IPS-15b (cell line): ENCODE measurements at regions not wholly inside any gene's neighbourhood (a gene's known extent, or its start where the extent isn't known, plus 50 kb on each side); places are given as distances from the start of the nearest gene placed in this dataset.

Experiments used
- H3K27me3 ChIP-seq: one replicate; pipeline ENCODE4 v1.6.1; 2013; ENCODE audit warnings: low read length; ENCODE audit not compliant: control insufficient read depth, insufficient read depth
- H3K36me3 ChIP-seq: one replicate; pipeline ENCODE4 v1.6.1; 2013; ENCODE audit warnings: low read length; ENCODE audit not compliant: control insufficient read depth, insufficient read depth
- H3K4me1 ChIP-seq: one replicate; pipeline ENCODE4 v1.6.1; 2013; ENCODE audit warnings: mild to moderate bottlenecking, low read length; ENCODE audit not compliant: control insufficient read depth, insufficient read depth
- H3K4me3 ChIP-seq: one replicate; pipeline ENCODE4 v1.5.1; 2013; ENCODE audit warnings: low read depth, low read length
- H3K9ac ChIP-seq: one replicate; pipeline ENCODE4 v1.6.1; 2013; ENCODE audit warnings: low read depth, mild to moderate bottlenecking, low read length
- H3K9me3 ChIP-seq: one replicate; pipeline ENCODE4 v1.6.1; 2013; ENCODE audit warnings: mild to moderate bottlenecking, low read length; ENCODE audit not compliant: control insufficient read depth, insufficient read depth

- H3K9me3 ChIP-seq = no peaks in the 10 kb centered on the region
- H3K4me1 ChIP-seq = no peaks in the 10 kb centered on the region
- H3K27me3 ChIP-seq = peaks cover 7% of the 10 kb centered on the region
- no peak overlapping the region for H3K4me3 ChIP-seq
- no peak overlapping the region for H3K9ac ChIP-seq
- no peaks in the 10 kb centered on the region for H3K36me3 ChIP-seq
Observed at GRCh38 chr2:60301726-60302125, 251.7 kb downstream of the BCL11A start.

GRCh38 chr2:60299179-60299578, 254.3 kb downstream of the BCL11A start:
- Histone ChIP-seq H3K4me1 (peaks cover 2% of the 10 kb centered on the region), H3K9ac (no peak overlapping the region), H3K9me3 (no peaks in the 10 kb centered on the region), H3K36me3 (no peaks in the 10 kb centered on the region), H3K4me3 (no peak overlapping the region), H3K27me3 (peaks cover 11% of the 10 kb centered on the region)

- no peak overlapping the region for H3K9ac ChIP-seq
- peaks cover 11% of the 10 kb centered on the region for H3K27me3 ChIP-seq
- H3K4me3 ChIP-seq = peak overlapping the region; percentile 9
- no peaks in the 10 kb centered on the region for H3K36me3 ChIP-seq
- H3K4me1 ChIP-seq = peaks cover 2% of the 10 kb centered on the region
- no peaks in the 10 kb centered on the region for H3K9me3 ChIP-seq
Observed at GRCh38 chr2:60298006-60298696, 255.3 kb downstream of the BCL11A start.

GRCh38 chr2:60297296-60298005, 256.0 kb downstream of the BCL11A start:
- peaks cover 11% of the 10 kb centered on the region for H3K27me3 ChIP-seq
- peaks cover 2% of the 10 kb centered on the region for H3K4me1 ChIP-seq
- H3K36me3 ChIP-seq = no peaks in the 10 kb centered on the region
- H3K4me3 ChIP-seq = peak overlapping the region; percentile 9
- no peak overlapping the region for H3K9ac ChIP-seq
- H3K9me3 ChIP-seq = no peaks in the 10 kb centered on the region

- Histone ChIP-seq H3K4me3 (no peak overlapping the region), H3K36me3 (no peaks in the 10 kb centered on the region), H3K9me3 (no peaks in the 10 kb centered on the region), H3K4me1 (peaks cover 2% of the 10 kb centered on the region), H3K9ac (no peak overlapping the region), H3K27me3 (peaks cover 11% of the 10 kb centered on the region)
Observed at GRCh38 chr2:60296219-60296955, 257.1 kb downstream of the BCL11A start.

GRCh38 chr2:60295636-60295962, 257.9 kb downstream of the BCL11A start:
- Histone ChIP-seq H3K4me1 (peaks cover 7% of the 10 kb centered on the region), H3K9ac (no peak overlapping the region), H3K36me3 (no peaks in the 10 kb centered on the region), H3K27me3 (peaks cover 11% of the 10 kb centered on the region), H3K4me3 (no peak overlapping the region), H3K9me3 (no peaks in the 10 kb centered on the region)

GRCh38 chr2:60294901-60295635, 258.4 kb downstream of the BCL11A start:
- Histone ChIP-seq H3K9me3 (no peaks in the 10 kb centered on the region), H3K9ac (no peak overlapping the region), H3K4me3 (no peak overlapping the region), H3K27me3 (peaks cover 11% of the 10 kb centered on the region), H3K36me3 (no peaks in the 10 kb centered on the region), H3K4me1 (peaks cover 8% of the 10 kb centered on the region)

GRCh38 chr2:60292242-60292641, 261.2 kb downstream of the BCL11A start:
- no peaks in the 10 kb centered on the region for H3K9me3 ChIP-seq
- no peak overlapping the region for H3K9ac ChIP-seq
- no peaks in the 10 kb centered on the region for H3K36me3 ChIP-seq
- H3K27me3 ChIP-seq = peaks cover 9% of the 10 kb centered on the region
- H3K4me1 ChIP-seq = peaks cover 8% of the 10 kb centered on the region
- H3K4me3 ChIP-seq = no peak overlapping the region

GRCh38 chr2:60290509-60290908, 262.9 kb downstream of the BCL11A start:
- no peaks in the 10 kb centered on the region for H3K36me3 ChIP-seq
- no peaks in the 10 kb centered on the region for H3K27me3 ChIP-seq
- no peaks in the 10 kb centered on the region for H3K9me3 ChIP-seq
- no peak overlapping the region for H3K4me3 ChIP-seq
- H3K9ac ChIP-seq = no peak overlapping the region
- H3K4me1 ChIP-seq = peaks cover 11% of the 10 kb centered on the region

- H3K4me3 ChIP-seq = no peak overlapping the region
- H3K36me3 ChIP-seq = no peaks in the 10 kb centered on the region
- no peaks in the 10 kb centered on the region for H3K9me3 ChIP-seq
- no peaks in the 10 kb centered on the region for H3K27me3 ChIP-seq
- H3K9ac ChIP-seq = no peak overlapping the region
- H3K4me1 ChIP-seq = peaks cover 6% of the 10 kb centered on the region
Observed at GRCh38 chr2:60285626-60286316, 267.7 kb downstream of the BCL11A start.

GRCh38 chr2:60283626-60284025, 269.8 kb downstream of the BCL11A start:
- H3K4me1 ChIP-seq = peaks cover 4% of the 10 kb centered on the region
- no peaks in the 10 kb centered on the region for H3K36me3 ChIP-seq
- H3K27me3 ChIP-seq = no peaks in the 10 kb centered on the region
- no peaks in the 10 kb centered on the region for H3K9me3 ChIP-seq
- no peak overlapping the region for H3K9ac ChIP-seq
- H3K4me3 ChIP-seq = no peak overlapping the region
